PC-3 (cell line): ENCODE measurements at regions not wholly inside any gene's neighbourhood (a gene's known extent, or its start where the extent isn't known, plus 50 kb on each side); places are given as distances from the start of the nearest gene placed in this dataset.

ENCODE experiments used
- ATAC-seq: fragments of 200-7000 bp; cut with Tn5 transposase; 2 replicates; pipeline ENCODE4 v1.9.1; 2020; ENCODE audit warnings: mild to moderate bottlenecking, moderate library complexity
- BruUV-seq: library from RNA; stranded (reverse); fragments of 400-500 nt; replicated peaks from 2 replicates; lab custom pipeline; 2021; lab: Mats Ljungman, UMichigan
- CTCF ChIA-PET: fragments of 300-600 bp; sonication (Branson Sonifier 250); formaldehyde crosslinking; loops from one replicate; lab custom pipeline; 2022; ENCODE audit warnings: antibody characterized with exemption; lab: Charles Lee
- POLR2A ChIA-PET: fragments of 300-600 bp; sonication (Branson Sonifier 250); formaldehyde crosslinking; loops from one replicate; lab custom pipeline; 2022; ENCODE audit warnings: antibody characterized with exemption; ENCODE audit not compliant: unreplicated experiment; lab: Charles Lee
- DNase-seq: peaks from one replicate; pipeline ENCODE4 v3.0.0-alpha.2; 2015
- H2AFZ ChIP-seq: fragments of 300-600 bp; sonication (generic); 2 replicates; pipeline ENCODE4 v1.6.0; 2016; ENCODE audit warnings: antibody characterized with exemption, low read length
- H3F3A ChIP-seq: fragments of 300-600 bp; sonication (generic); one replicate; pipeline ENCODE4 v1.6.0; 2017; ENCODE audit warnings: antibody characterized with exemption, low read length, control low read depth, mild to moderate bottlenecking; ENCODE audit not compliant: unreplicated experiment
- H3K27ac ChIP-seq: fragments of 300-600 bp; sonication (generic); 2 replicates; pipeline ENCODE4 v1.5.1; 2016; ENCODE audit warnings: mild to moderate bottlenecking, low read length
- H3K27me3 ChIP-seq: fragments of 300-600 bp; sonication (generic); 2 replicates; pipeline ENCODE4 v1.6.1; 2016; ENCODE audit warnings: low read length, mixed read lengths
- H3K36me3 ChIP-seq: fragments of 300-600 bp; sonication (generic); 2 replicates; pipeline ENCODE4 v1.6.1; 2016; ENCODE audit warnings: low read depth, mixed run types, low read length, mixed read lengths
- H3K4me1 ChIP-seq: fragments of 300-600 bp; sonication (generic); 2 replicates; pipeline ENCODE4 v1.5.1; 2016; ENCODE audit warnings: low read length; ENCODE audit not compliant: insufficient read depth
- H3K4me2 ChIP-seq: fragments of 300-600 bp; sonication (generic); 2 replicates; pipeline ENCODE4 v1.6.0; 2016; ENCODE audit warnings: low read length
- H3K4me3 ChIP-seq: fragments of 300-600 bp; sonication (generic); 2 replicates; pipeline ENCODE4 v1.5.1; 2016; ENCODE audit warnings: mild to moderate bottlenecking, low read length, mixed read lengths
- H3K79me2 ChIP-seq: fragments of 300-600 bp; sonication (generic); 2 replicates; pipeline ENCODE4 v1.6.1; 2017; ENCODE audit warnings: low read length, mixed read lengths
- H3K9ac ChIP-seq: fragments of 300-600 bp; sonication (generic); 2 replicates; pipeline ENCODE4 v1.6.0; 2016; ENCODE audit warnings: mild to moderate bottlenecking, low read length
- H3K9me2 ChIP-seq: fragments of 300-600 bp; sonication (generic); replicated peaks from 2 replicates; pipeline ENCODE4 v1.6.1; 2016; ENCODE audit warnings: mixed run types, low read length, mixed read lengths
- H3K9me3 ChIP-seq: fragments of 300-600 bp; sonication (generic); 2 replicates; pipeline ENCODE4 v1.6.1; 2016; ENCODE audit warnings: low read length, mixed read lengths
- H4K20me1 ChIP-seq: fragments of 300-600 bp; sonication (generic); 2 replicates; pipeline ENCODE4 v1.6.1; 2016; ENCODE audit warnings: low read length, mixed read lengths
- EZH2 ChIP-seq: fragments of 300-600 bp; sonication (generic); IDR thresholded peaks from one replicate; pipeline ENCODE4 v1.6.1; 2017; ENCODE audit warnings: antibody characterized with exemption, mild to moderate bottlenecking, low read length; ENCODE audit not compliant: unreplicated experiment
- EZH2phosphoT487 ChIP-seq: fragments of 300-600 bp; sonication (generic); IDR thresholded peaks from 2 replicates; pipeline ENCODE4 v1.6.1; 2018; ENCODE audit warnings: mild to moderate bottlenecking, antibody characterized with exemption, low read length, borderline replicate concordance
- intact Hi-C: fragments of 100-400 bp; cut with micrococcal nuclease; formaldehyde crosslinking; loops from 2 replicates; pipeline ENCODE4 v1.9.0; 2023
- TF ChIP-seq, protein P1 (sequence below): fragments of 300-600 bp; sonication (generic); conservative IDR thresholded peaks from 2 replicates; pipeline ENCODE4 v1.5.1; 2017; ENCODE audit warnings: antibody characterized with exemption, low read depth, mild to moderate bottlenecking, low read length

DNA sequence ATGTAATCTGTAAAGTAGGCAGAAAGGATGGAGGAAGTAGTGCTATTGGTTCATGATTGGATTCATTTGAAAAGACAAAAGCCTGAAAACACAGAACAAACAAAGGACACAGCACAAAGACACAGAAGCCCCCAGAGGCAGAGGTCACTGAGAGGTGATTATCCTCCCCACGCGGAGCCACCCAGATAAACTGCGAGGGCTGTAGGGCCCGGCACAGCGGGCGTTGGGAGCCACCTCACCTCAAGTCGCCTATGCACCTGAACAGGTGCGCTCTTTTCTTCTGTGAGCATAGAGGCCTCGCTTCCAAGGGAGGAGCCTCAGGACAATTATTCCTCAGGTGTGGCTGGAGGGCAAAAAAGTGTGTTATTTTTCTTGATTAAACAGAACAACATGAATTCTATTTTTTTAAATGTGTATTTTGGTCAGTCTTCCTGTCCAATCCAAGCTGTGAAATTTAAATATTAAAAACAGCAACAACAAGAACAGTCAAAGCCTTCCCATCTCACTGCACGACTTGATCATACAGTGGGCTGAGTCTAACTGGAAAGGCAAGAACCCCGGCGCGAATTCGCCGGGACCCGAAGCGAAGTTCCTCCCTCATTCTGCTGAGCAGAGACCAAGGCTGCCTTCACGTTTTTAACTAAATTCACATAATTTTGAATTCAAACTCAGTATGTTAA, 205.3 kb downstream of the THBS2 start:
- DNase-seq: no peak
- Histone ChIP-seq H3K36me3 (no peaks in the 10 kb centered on the region), H3K9ac (no peak overlapping the region), H3K4me1 (no peaks in the 10 kb centered on the region; the same call in 1 of the 2 replicates), H2AFZ (no peak overlapping the region), H3K9me2 (no peaks in the 10 kb centered on the region), H3F3A (no peaks in the 10 kb centered on the region), H3K4me2 (no peak overlapping the region), H3K27ac (no peak overlapping the region), H3K4me3 (no peak overlapping the region), H3K9me3 (no peaks in the 10 kb centered on the region), H3K79me2 (no peaks in the 10 kb centered on the region), H4K20me1 (no peaks in the 10 kb centered on the region), H3K27me3 (no peaks in the 10 kb centered on the region)
- no peak for ATAC-seq
- ChIA-PET POLR2A (no interaction called here), CTCF (no interaction called here)
- BruUV-seq: no TSS peak
- TF ChIP-seq EZH2: no peak
- TF ChIP-seq EZH2phosphoT487: no peak
- TF ChIP-seq, protein P1, sequence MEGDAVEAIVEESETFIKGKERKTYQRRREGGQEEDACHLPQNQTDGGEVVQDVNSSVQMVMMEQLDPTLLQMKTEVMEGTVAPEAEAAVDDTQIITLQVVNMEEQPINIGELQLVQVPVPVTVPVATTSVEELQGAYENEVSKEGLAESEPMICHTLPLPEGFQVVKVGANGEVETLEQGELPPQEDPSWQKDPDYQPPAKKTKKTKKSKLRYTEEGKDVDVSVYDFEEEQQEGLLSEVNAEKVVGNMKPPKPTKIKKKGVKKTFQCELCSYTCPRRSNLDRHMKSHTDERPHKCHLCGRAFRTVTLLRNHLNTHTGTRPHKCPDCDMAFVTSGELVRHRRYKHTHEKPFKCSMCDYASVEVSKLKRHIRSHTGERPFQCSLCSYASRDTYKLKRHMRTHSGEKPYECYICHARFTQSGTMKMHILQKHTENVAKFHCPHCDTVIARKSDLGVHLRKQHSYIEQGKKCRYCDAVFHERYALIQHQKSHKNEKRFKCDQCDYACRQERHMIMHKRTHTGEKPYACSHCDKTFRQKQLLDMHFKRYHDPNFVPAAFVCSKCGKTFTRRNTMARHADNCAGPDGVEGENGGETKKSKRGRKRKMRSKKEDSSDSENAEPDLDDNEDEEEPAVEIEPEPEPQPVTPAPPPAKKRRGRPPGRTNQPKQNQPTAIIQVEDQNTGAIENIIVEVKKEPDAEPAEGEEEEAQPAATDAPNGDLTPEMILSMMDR: no peak
- intact Hi-C loops: no loop called here

DNA sequence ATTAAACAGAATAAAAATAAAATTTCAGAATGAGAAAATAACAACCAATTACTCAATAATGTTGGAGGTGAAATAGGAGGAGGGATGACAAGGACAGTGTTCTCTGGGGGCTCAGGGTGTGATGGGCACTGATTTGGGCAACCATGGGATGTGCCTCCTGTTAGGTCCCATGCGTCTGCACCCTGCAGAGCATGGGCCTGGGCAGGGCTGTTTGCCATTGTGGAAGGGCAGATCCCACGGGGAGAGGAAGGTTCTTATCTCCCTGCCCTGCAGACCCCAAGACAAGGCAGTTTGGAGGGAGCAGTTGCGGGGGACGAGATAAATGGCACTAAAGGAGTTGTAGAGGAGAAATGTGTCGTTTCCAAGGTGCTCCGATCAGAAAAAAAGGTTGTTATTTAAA, 206.3 kb downstream of the THBS2 start:
- Histone ChIP-seq H4K20me1 (no peaks in the 10 kb centered on the region), H3K9me2 (no peaks in the 10 kb centered on the region), H3K79me2 (no peaks in the 10 kb centered on the region), H3F3A (no peaks in the 10 kb centered on the region), H2AFZ (no peak overlapping the region), H3K27me3 (no peaks in the 10 kb centered on the region), H3K9me3 (no peaks in the 10 kb centered on the region), H3K4me1 (peaks cover 3% of the 10 kb centered on the region; the same call in 1 of the 2 replicates), H3K36me3 (no peaks in the 10 kb centered on the region), H3K27ac (no peak overlapping the region), H3K9ac (no peak overlapping the region), H3K4me3 (no peak overlapping the region), H3K4me2 (no peak overlapping the region)
- no peak for TF ChIP-seq EZH2
- TF ChIP-seq EZH2phosphoT487: no peak
- BruUV-seq: no TSS peak
- intact Hi-C loops: no loop called here
- DNase-seq (no peak), ATAC-seq (no peak)
- ChIA-PET CTCF (no interaction called here), POLR2A (no interaction called here)

DNA sequence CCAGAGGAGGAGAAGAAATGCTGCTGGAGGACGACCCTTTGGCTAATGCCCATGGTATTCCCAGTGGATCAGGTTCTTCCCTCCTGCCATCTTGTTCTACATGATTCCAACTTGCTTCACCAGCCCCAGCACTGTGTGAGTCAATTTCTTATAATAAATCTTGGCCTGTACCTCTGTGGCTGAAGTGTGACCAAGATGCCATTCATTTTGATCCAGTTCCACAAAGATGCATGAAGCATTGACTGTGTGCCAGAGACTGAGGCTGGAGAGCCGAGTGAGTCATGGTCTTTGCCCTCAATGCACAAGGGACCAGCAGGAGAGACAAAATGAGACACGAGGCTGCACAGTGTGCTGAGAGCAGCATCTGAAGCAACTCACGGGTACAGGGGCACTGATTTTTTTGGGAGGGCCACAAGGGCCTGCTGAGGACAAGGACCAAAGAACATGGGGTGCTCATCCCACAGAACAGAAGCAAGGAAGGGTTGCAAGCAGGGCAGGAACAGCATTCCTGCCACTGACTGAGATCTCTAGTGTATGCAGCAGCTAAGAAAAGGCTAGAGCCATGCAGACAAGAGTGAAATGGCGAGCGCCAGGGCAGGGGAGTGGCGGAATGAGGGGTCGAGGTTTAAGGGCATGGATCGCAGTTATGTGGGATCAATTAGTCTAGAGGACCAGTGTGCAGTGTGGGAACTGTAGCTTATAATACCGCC, 207.0 kb downstream of the THBS2 start:
- Histone ChIP-seq H3K9ac (no peak overlapping the region), H4K20me1 (no peaks in the 10 kb centered on the region), H3K4me2 (no peak overlapping the region), H3F3A (no peaks in the 10 kb centered on the region), H3K4me1 (peaks cover 10% of the 10 kb centered on the region; the same call in 1 of the 2 replicates), H3K27ac (no peak overlapping the region), H3K27me3 (no peaks in the 10 kb centered on the region), H3K4me3 (no peak overlapping the region), H3K79me2 (no peaks in the 10 kb centered on the region), H3K9me2 (no peaks in the 10 kb centered on the region), H3K9me3 (no peaks in the 10 kb centered on the region), H3K36me3 (no peaks in the 10 kb centered on the region), H2AFZ (no peak overlapping the region)
- BruUV-seq: no TSS peak
- ATAC-seq: no peak
- peak; percentile 27 for DNase-seq
- TF ChIP-seq EZH2phosphoT487: no peak
- TF ChIP-seq, protein P1: no peak
- TF ChIP-seq EZH2: no peak
- CTCF ChIA-PET: no interaction called here
- POLR2A ChIA-PET: no interaction called here
- intact Hi-C loops: no loop called here
